ENCODE measurements at regions not wholly inside any gene's neighbourhood (a gene's known extent, or its start where the extent isn't known, plus 50 kb on each side); places are given as distances from the start of the nearest gene placed in this dataset.

- no peak for TF ChIP-seq CTCF (conservative IDR thresholded peaks at IDR 0.05; ENCODE audit: control insufficient read depth, insufficient read depth, low read depth, low read length)
- no peak for DNase-seq (ENCODE audit: low read depth)
- no peak overlapping the region for H3K4me3 ChIP-seq (ENCODE audit: control insufficient read depth, low read depth, low read length)
These were observed 82.6 kb downstream of the CT47B1 start for GRCh38 chrX:120793098-120793497.

GRCh38 chrX:120791013-120791643 lies 84.5 kb downstream of the CT47B1 start:
- DNase-seq (ENCODE audit: low read depth), result peak; percentile 87
- no peak overlapping the region for H3K4me3 ChIP-seq (ENCODE audit: control insufficient read depth, low read depth, low read length)
- TF ChIP-seq CTCF (conservative IDR thresholded peaks at IDR 0.05; ENCODE audit: control insufficient read depth, insufficient read depth, low read depth, low read length), result no peak

DNA sequence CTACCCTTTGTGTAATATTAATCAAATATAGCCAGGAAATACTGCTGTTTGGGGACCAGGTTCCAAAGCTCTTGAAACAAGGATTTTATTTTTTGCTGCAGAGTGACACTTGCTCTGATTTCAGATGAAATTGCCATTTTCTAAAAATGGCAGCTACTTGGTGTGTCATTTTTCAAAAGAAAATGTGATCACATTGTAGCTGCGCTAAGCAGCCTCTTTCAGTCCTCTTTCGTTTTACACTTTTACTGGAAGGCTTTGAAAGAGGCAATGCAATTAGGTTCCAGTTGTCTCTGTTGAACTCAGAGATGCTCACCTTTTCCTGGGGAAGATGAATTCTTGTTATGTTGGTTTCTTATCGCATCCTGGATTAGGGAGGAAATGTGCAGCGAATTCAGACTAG lies 85.1 kb downstream of the CT47B1 start:
- no peak for DNase-seq (ENCODE audit: low read depth)
- no peak overlapping the region for H3K4me3 ChIP-seq (ENCODE audit: control insufficient read depth, low read depth, low read length)
- no peak for TF ChIP-seq CTCF (conservative IDR thresholded peaks at IDR 0.05; ENCODE audit: control insufficient read depth, insufficient read depth, low read depth, low read length)

DNA sequence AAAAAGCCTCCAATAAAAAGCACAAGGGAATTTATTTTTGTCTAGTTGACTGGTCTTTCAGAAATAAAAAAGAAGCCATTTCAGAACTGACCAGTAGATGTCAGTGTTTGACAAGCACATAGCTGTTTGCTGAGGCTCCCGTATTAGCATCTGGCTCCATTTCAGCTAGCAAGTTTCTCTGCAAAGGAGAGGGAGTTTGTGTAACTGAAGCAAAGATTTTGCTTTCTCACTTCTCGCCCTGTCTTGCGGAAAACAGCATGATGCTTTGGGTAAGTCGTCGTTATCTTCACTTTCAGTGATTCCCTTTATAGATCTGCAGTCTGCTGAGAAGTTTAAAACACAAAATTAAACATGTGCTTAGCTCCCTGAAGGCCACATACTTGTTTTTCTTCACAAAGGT lies 85.5 kb downstream of the CT47B1 start:
- peak; percentile 89 for TF ChIP-seq CTCF (conservative IDR thresholded peaks at IDR 0.05; ENCODE audit: control insufficient read depth, insufficient read depth, low read depth, low read length)
- peak; percentile 83 for DNase-seq (ENCODE audit: low read depth)
- H3K4me3 ChIP-seq (ENCODE audit: control insufficient read depth, low read depth, low read length), result no peak overlapping the region

DNA sequence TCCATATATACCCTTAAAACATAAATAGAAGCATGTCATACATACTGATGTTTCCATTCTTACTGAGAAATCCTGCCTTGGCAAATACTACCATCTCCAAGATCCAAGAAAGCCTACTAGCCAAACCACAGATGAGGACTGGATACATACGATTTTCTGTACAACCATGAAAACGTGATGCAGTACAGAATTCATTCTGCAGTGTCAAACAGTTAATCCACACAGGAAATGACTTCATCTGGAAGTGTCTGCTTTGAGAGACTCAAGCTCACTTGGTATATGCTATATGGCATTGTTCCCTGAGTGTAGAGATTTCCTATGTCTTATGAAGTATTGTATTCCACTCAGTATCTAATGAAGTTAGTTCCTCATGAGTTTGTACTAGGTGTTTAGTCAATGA lies 94.3 kb downstream of the CT47B1 start:
- peak; percentile 54 for DNase-seq (ENCODE audit: low read depth)
- H3K4me3 ChIP-seq (ENCODE audit: control insufficient read depth, low read depth, low read length), result no peak overlapping the region
- no peak for TF ChIP-seq CTCF (conservative IDR thresholded peaks at IDR 0.05; ENCODE audit: control insufficient read depth, insufficient read depth, low read depth, low read length)

GRCh38 chrX:120775959-120776358 lies 99.7 kb downstream of the CT47B1 start:
- H3K4me3 ChIP-seq (ENCODE audit: control insufficient read depth, low read depth, low read length), result no peak overlapping the region
- DNase-seq (ENCODE audit: low read depth), result no peak
- TF ChIP-seq CTCF (conservative IDR thresholded peaks at IDR 0.05; ENCODE audit: control insufficient read depth, insufficient read depth, low read depth, low read length), result no peak

DNA sequence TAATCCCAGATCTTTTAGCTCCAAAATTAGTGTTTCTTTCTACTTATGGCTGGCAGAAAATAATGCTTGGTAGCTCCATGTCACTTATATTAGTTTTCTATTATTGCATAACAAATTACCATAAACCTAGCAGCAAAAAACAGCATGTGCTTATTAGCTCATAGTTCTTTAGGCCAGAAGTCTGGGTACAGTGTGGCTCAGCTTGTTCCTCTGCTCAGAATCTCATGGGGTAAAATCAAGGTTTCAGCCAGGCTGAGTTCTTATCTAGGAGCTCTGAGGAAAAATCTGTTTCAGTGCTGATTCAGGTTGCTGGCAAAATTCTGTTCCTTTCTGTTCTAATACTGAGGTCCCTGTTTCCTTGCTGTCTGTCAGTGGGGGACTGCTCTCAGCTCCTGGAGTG lies 101.1 kb downstream of the CT47B1 start:
- no peak for TF ChIP-seq CTCF (conservative IDR thresholded peaks at IDR 0.05; ENCODE audit: control insufficient read depth, insufficient read depth, low read depth, low read length)
- DNase-seq (ENCODE audit: low read depth), result peak; percentile 49
- no peak overlapping the region for H3K4me3 ChIP-seq (ENCODE audit: control insufficient read depth, low read depth, low read length)

Data from fibroblast of mammary gland (primary cell).